Stimulated activated CD4-positive, alpha-beta T cell treated with anti-CD3 and anti-CD28 coated beads, Interleukin-15, amount 100 ng/mL, for 1 hour (primary cell): ENCODE measurements at regions not wholly inside any gene's neighbourhood (a gene's known extent, or its start where the extent isn't known, plus 50 kb on each side); places are given as distances from the start of the nearest gene placed in this dataset.

Experiments
- DNase-seq, 2 donors: peaks; one replicate each; pipeline ENCODE4 v3.0.0-alpha.2; 2020; ENCODE audit warnings: low read depth in 1 of 2, low spot score in 1 of 2

GRCh38 chr3:31218082-31218481 is 314.6 kb upstream of the STT3B start:
- DNase-seq = no peak

- DNase-seq = no peak
Measured at GRCh38 chr3:31219131-31219843, 313.4 kb upstream of the STT3B start.

GRCh38 chr3:31220431-31220830 is 312.3 kb upstream of the STT3B start:
- no peak for DNase-seq

- DNase-seq = no peak
Measured at GRCh38 chr3:31223278-31223677, 309.4 kb upstream of the STT3B start.

- DNase-seq = no peak
Measured at GRCh38 chr3:31224936-31225335, 307.8 kb upstream of the STT3B start.

GRCh38 chr3:31225923-31226322 is 306.8 kb upstream of the STT3B start:
- DNase-seq = no peak

- DNase-seq = no peak
Measured at GRCh38 chr3:31226346-31226745, 306.4 kb upstream of the STT3B start.

GRCh38 chr3:31227131-31227562 is 305.6 kb upstream of the STT3B start:
- no peak for DNase-seq

GRCh38 chr3:31230425-31231223 is 302.1 kb upstream of the STT3B start:
- DNase-seq = no peak

GRCh38 chr3:31232055-31233025 is 300.4 kb upstream of the STT3B start:
- no peak for DNase-seq

GRCh38 chr3:31234145-31234544 is 298.6 kb upstream of the STT3B start:
- DNase-seq = no peak

- DNase-seq = no peak
Measured at GRCh38 chr3:31235062-31235700, 297.5 kb upstream of the STT3B start.

- DNase-seq = no peak
Measured at GRCh38 chr3:31237887-31238286, 294.8 kb upstream of the STT3B start.

- no peak for DNase-seq
Measured at GRCh38 chr3:31240013-31240412, 292.7 kb upstream of the STT3B start.

- DNase-seq = no peak
Measured at GRCh38 chr3:31240466-31240865, 292.3 kb upstream of the STT3B start.

GRCh38 chr3:31240874-31241273 is 291.9 kb upstream of the STT3B start:
- no peak for DNase-seq

- DNase-seq = no peak
Measured at GRCh38 chr3:31241533-31241932, 291.2 kb upstream of the STT3B start.

GRCh38 chr3:31242026-31242960 is 290.4 kb upstream of the STT3B start:
- no peak for DNase-seq

- no peak for DNase-seq
Measured at GRCh38 chr3:31244929-31245817, 287.6 kb upstream of the STT3B start.
